Subcutaneous abdominal adipose tissue (tissue), 5 donors: ENCODE measurements at regions not wholly inside any gene's neighbourhood (a gene's known extent, or its start where the extent isn't known, plus 50 kb on each side); places are given as distances from the start of the nearest gene placed in this dataset.
"Not testable (repeated sequence)": the region's sequence is repeated elsewhere in the genome, so short reads cannot be mapped to it uniquely, and the experiment has no call there.

Experiments
- H3K27ac ChIP-seq: one replicate; pipeline ENCODE4 v1.7.0; 2013; ENCODE audit warnings: low read depth, mild to moderate bottlenecking, inconsistent platforms, low read length, moderate library complexity
- H3K27me3 ChIP-seq, 5 donors: one replicate each; pipeline ENCODE4 v1.7.0; 2013; ENCODE audit warnings: low read length in 5 of 5, inconsistent platforms in 1 of 5; ENCODE audit not compliant: control insufficient read depth in 5 of 5, insufficient read depth in 4 of 5
- H3K36me3 ChIP-seq, 5 donors: one replicate each; pipeline ENCODE4 v1.7.0; 2013; ENCODE audit warnings: low read length in 5 of 5; ENCODE audit not compliant: control insufficient read depth in 5 of 5, insufficient read depth in 5 of 5
- H3K4me1 ChIP-seq, 5 donors: one replicate each; pipeline ENCODE4 v1.7.0; 2013; ENCODE audit warnings: low read length in 5 of 5, mild to moderate bottlenecking in 3 of 5, moderate library complexity in 1 of 5; ENCODE audit not compliant: control insufficient read depth in 5 of 5, insufficient read depth in 5 of 5
- H3K4me3 ChIP-seq, 5 donors: one replicate each; pipeline ENCODE4 v1.7.0; 2013; ENCODE audit warnings: low read length in 5 of 5, low read depth in 1 of 5
- H3K9ac ChIP-seq, 5 donors: one replicate each; pipeline ENCODE4 v1.7.0; 2013; ENCODE audit warnings: low read length in 5 of 5, mild to moderate bottlenecking in 4 of 5, moderate library complexity in 3 of 5
- H3K9me3 ChIP-seq, 5 donors: one replicate each; pipeline ENCODE4 v1.7.0; 2013; ENCODE audit warnings: low read length in 5 of 5; ENCODE audit not compliant: control insufficient read depth in 5 of 5
- donor health status: healthy.
- donor health status: healthy.
- donor health status: healthy.
- donor health status: healthy.
- donor health status: healthy.

DNA sequence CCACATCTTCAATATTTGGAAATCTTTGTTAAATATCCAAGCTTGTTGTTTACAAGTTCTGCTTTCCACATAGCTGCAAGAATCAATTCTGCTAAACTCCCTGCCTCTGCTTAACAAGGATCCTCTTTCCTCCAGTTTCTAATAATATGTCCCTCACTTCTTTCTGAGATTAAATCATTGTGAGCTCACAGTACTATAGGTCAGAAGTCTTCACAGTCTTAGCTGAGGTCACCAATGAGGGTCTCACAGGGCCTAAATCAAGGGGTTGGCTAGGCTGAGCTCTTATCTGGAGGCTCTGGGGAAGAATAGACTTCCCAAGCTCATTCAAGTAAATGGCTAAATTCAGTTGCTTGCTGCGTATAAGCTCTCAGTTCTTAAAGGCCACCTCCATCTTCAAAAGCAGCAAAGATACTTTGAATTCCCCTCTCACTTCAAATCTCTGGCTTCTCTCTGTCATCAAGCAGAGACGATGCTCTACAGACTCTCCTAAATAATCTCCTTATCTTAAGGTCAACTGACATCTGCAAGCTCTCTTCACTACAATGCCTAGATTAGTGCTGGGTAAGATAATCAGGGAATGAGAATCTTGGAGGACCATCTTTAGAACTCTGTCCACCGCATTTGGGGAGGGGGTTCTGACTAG is 175.3 kb downstream of the PLPPR4 start:
- H3K9me3 ChIP-seq, result no peaks in the 10 kb centered on the region
- H3K4me3 ChIP-seq, result no peak overlapping the region
- H3K36me3 ChIP-seq, result no peaks in the 10 kb centered on the region
- H3K27ac ChIP-seq, result no peak overlapping the region
- no peaks in the 10 kb centered on the region for H3K27me3 ChIP-seq
- no peak overlapping the region for H3K9ac ChIP-seq
- H3K4me1 ChIP-seq, result no peaks in the 10 kb centered on the region

DNA sequence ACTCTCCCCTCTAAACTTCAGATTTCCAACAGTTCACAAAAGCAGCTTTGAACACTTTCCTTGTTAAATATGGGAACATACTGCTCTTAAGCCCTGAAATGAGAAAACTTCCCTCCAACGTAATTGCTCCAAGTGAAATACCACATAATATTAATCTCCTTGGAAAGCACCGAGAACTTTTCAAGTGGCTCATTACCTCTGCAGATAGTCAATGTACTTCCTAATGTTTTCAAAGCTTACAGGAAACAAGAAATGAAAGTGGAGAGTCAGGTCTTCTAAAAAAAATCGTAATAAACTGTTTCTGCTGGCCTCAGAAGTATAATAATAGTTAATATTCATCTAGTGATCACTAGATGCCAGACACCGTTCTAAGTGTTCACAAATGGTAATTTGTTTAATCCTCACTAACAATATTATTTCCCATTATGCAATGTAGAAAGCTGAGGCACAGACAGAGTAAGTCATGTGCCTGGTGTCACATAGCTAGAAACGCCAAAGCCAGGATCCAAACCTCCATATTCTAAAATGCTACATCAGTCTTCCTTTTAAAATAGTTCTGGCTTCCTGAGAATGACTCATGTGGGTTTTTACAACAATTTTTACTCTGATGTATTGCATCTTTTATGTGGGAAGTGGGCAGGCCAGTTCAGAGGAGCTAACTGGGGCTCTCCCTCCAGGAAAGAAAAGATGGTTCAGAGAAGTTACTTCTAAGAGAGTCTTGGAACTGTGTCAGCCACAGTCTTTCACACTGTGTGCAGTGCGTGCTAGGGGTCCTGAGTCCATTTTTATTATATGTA is 177.2 kb downstream of the PLPPR4 start:
- no peak overlapping the region for H3K27ac ChIP-seq
- no peaks in the 10 kb centered on the region for H3K36me3 ChIP-seq
- no peak overlapping the region for H3K9ac ChIP-seq
- no peaks in the 10 kb centered on the region for H3K9me3 ChIP-seq
- peaks cover 0 to 3% (median 0%) of the 10 kb centered on the region in 5 donors for H3K4me1 ChIP-seq
- peak overlapping the region in 1 of 5 donors; percentile 26 for H3K4me3 ChIP-seq
- H3K27me3 ChIP-seq, result no peaks in the 10 kb centered on the region

DNA sequence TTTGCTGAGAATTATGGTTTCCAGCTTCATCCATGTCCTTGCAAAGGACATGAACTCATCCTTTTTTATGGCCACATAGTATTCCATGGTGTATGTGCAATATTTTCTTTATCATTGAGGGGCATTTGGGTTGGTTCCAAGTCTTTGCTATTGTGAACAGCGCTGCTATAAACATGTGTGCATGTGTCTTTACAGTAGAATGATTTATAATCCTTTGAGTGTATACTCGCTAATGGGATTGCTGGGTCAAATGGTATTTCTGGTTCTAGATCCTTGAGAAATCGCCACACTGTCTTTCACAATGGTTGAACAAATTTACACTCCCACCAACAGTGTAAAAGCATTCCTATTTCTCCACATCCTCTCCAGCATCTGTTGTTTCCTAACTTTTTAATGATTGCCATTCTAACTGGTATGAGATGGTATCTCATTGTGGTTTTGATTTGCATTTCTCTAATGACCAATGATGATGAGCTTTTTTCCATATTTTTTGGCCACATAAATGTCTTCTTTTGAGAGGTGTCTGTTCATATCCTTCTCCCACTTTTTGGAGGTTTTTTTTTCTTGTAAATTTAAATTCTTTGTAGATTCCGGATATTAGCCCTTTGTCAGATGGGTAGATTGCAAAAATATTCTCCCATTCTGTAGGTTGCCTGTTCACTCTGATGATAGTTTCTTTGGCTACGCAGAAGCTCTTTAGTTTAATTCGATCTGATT is 180.1 kb downstream of the PLPPR4 start:
- not testable (repeated sequence) for H3K27me3 ChIP-seq, H3K9me3 ChIP-seq, H3K9ac ChIP-seq, H3K4me1 ChIP-seq, H3K36me3 ChIP-seq, H3K27ac ChIP-seq, H3K4me3 ChIP-seq

DNA sequence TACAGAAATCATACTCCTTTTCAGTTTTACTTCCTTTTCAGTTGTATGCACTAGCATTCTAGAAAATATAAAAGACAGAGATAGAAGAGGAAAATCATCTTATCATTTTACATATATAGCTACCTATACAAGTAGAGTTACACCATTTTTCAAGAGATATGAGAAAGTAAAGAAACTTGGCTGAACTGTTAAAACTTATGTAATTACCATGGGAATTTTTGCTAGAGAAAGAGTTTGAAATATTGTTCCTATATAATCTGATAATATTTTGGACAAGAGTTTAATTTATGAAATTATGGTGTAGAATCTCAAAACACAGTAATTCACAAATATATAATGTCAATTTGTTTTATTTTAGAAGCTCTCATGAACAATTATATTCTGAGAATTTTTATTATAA is 180.8 kb downstream of the PLPPR4 start:
- Histone ChIP-seq H3K36me3 (no peaks in the 10 kb centered on the region), H3K27me3 (no peaks in the 10 kb centered on the region), H3K27ac (no peak overlapping the region), H3K4me1 (peaks cover 0 to 3% (median 0%) of the 10 kb centered on the region in 5 donors), H3K9me3 (no peaks in the 10 kb centered on the region), H3K9ac (no peak overlapping the region), H3K4me3 (no peak overlapping the region)

DNA sequence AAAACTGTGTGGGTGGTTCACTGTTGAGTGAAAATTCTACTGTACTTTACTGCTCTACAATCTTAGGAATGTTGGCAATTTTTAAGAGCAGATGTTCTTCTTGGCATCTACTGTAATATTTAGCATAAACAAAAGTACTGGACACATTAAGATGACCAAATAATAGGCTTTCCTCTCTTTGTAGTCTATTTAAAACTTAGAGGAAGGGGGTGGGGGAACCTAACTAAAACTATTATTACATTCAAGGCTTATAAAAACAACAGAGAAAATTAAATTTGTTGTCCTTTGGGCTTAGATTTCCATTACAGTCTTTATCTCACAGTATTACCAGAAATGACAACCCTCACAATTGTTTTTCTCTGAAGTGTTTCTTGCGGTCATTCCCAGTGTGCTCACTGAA is 181.2 kb downstream of the PLPPR4 start:
- Histone ChIP-seq H3K9me3 (no peaks in the 10 kb centered on the region), H3K9ac (no peak overlapping the region), H3K27ac (peak overlapping the region; percentile 4), H3K27me3 (no peaks in the 10 kb centered on the region), H3K4me3 (no peak overlapping the region), H3K36me3 (no peaks in the 10 kb centered on the region), H3K4me1 (peaks cover 0 to 3% (median 0%) of the 10 kb centered on the region in 5 donors)

DNA sequence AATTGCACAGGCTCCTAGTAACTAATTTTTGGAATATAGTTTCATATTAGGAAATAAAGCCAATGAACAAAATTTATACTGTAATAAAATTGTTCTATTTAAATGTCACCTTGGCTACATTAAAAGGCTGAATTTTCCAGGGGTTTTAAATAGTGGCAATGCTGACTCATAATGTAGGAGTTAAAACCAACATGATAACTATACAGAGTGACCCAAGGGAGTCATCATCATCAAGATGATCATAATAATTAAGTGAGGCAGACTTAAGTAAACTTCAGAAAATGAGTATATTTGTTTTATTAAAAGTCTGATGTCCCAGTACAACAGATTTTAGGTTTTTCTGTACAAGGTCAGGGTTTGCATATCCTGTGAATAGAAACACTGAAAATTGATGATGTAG is 183.4 kb downstream of the PLPPR4 start:
- Histone ChIP-seq H3K27ac (no peak overlapping the region), H3K9ac (no peak overlapping the region), H3K27me3 (no peaks in the 10 kb centered on the region), H3K4me1 (peaks cover 0 to 3% (median 0%) of the 10 kb centered on the region in 5 donors), H3K4me3 (no peak overlapping the region), H3K9me3 (no peaks in the 10 kb centered on the region), H3K36me3 (no peaks in the 10 kb centered on the region)

DNA sequence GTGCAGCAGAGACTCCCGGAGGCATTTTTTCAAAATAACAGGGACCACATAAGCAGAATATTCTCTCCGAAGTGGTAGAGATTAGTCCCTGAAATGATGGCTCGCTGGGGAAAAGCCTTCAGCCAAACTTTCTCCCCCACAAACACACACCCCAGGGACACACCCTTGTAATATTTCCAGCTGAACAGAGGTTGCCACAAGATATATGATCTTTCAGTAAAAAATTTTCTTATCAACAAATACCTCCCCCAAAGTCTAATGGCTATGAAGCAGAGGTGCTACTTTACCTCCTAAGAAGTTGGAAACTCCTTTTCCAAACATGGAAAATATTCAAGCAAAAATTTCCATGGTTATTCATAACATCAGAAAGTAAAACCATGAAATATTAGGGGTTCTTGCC is 190.2 kb upstream of the PALMD start:
- Histone ChIP-seq H3K9ac (no peak overlapping the region), H3K4me1 (no peaks in the 10 kb centered on the region), H3K4me3 (no peak overlapping the region), H3K27ac (no peak overlapping the region), H3K36me3 (no peaks in the 10 kb centered on the region), H3K27me3 (no peaks in the 10 kb centered on the region), H3K9me3 (no peaks in the 10 kb centered on the region)

DNA sequence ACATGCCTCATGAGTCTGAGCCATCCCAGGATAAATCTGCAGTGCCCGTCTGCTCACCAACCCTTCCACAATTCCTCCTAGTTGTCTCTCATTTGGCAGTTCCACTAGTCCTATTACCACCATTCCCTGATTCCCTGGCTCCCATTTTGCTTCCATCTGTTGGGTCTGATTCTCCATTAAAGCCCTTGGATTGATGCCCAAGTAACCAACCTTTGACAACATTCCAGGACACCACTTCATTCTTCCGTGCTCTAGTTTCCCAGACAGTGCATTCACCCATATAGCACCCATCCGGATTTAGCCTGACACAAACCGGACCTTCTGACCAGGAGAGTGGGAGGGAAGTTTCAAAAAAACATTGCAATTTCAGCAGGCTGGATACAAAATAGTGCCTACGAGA is 189.4 kb upstream of the PALMD start:
- H3K9ac ChIP-seq, result no peak overlapping the region
- H3K9me3 ChIP-seq, result no peaks in the 10 kb centered on the region
- no peak overlapping the region for H3K27ac ChIP-seq
- no peaks in the 10 kb centered on the region for H3K27me3 ChIP-seq
- H3K4me1 ChIP-seq, result no peaks in the 10 kb centered on the region
- no peaks in the 10 kb centered on the region for H3K36me3 ChIP-seq
- H3K4me3 ChIP-seq, result no peak overlapping the region

DNA sequence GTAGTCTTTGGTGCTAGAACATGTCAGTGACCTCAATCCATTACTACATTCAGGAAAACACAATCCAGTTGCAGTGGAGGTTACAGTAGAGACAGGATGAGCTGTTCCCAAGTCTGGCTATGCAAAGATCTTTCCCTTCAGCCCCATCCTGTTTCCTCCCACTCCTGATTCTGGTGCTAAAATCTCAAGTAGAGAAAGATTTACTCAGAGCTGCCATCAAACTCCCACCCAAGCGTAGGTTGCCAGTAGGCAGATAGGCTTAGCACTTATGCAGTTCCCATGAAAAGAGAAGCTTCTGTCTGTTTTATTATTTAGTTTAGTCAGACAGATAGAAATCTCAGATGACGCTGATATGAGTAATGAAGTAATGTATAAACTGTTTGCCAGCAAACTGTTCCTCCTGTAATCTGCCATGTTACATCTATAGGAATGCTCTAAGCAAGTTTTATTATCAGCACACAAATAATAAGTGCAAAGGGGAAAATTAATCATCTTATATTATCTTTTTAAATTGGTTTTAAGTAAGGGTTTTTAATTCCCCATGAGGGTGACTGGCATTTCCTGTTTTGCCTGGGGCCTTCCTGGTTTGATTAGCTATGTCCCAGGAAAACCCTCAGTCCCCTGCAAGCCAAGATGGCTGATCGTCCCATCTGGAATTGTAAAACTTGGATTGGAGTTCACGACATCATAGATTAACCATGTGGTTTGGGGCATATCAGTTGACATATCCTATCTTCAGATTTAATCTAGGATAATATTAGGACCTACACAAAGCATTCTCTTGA is 188.3 kb upstream of the PALMD start:
- Histone ChIP-seq H3K27me3 (no peaks in the 10 kb centered on the region), H3K9ac (no peak overlapping the region), H3K9me3 (no peaks in the 10 kb centered on the region), H3K36me3 (no peaks in the 10 kb centered on the region), H3K4me3 (no peak overlapping the region), H3K4me1 (no peaks in the 10 kb centered on the region), H3K27ac (no peak overlapping the region)
